Uterus (tissue), 3 donors: ENCODE measurements at regions not wholly inside any gene's neighbourhood (a gene's known extent, or its start where the extent isn't known, plus 50 kb on each side); places are given as distances from the start of the nearest gene placed in this dataset.

Experiments
- DNase-seq, 2 donors: peaks; one replicate each; pipeline ENCODE4 v3.0.0-alpha.2; 2019 to 2020
- H3K27ac ChIP-seq, 2 donors: fragments of 200-600 bp; sonication (generic); 1 replicate in 1 of 2; 2 replicates in 1 of 2; pipeline ENCODE4 v1.5.1; 2016 to 2018
- H3K27me3 ChIP-seq, 2 donors: fragments of 200-600 bp; sonication (generic); one replicate each; pipeline ENCODE4 v1.5.1; 2018 to 2019; ENCODE audit warnings: control low read depth in 1 of 2
- H3K36me3 ChIP-seq, 2 donors: fragments of 200-600 bp; sonication (generic); one replicate each; pipeline ENCODE4 v1.5.1; 2019; ENCODE audit warnings: control low read depth in 1 of 2
- H3K4me1 ChIP-seq, 2 donors: fragments of 200-600 bp; sonication (generic); one replicate each; pipeline ENCODE4 v1.5.1; 2018 to 2019; ENCODE audit warnings: control low read depth in 1 of 2
- H3K4me3 ChIP-seq, 2 donors: fragments of 200-600 bp; sonication (generic); 1 replicate in 1 of 2; 2 replicates in 1 of 2; pipeline ENCODE4 v1.5.1; 2018 to 2019; ENCODE audit warnings: mild to moderate bottlenecking in 1 of 2
- H3K9me3 ChIP-seq, 2 donors: fragments of 200-600 bp; sonication (generic); one replicate each; pipeline ENCODE4 v1.5.1; 2019; ENCODE audit warnings: control low read depth in 1 of 2
- POLR2A ChIP-seq, 2 donors: fragments of 450-650 bp; IDR thresholded peaks; one replicate each; pipeline ENCODE4 v1.6.1; 2016; ENCODE audit warnings: antibody characterized with exemption in 2 of 2, mild to moderate bottlenecking in 1 of 2, moderate library complexity in 1 of 2
- intact Hi-C: fragments of 100-400 bp; cut with DNase I; formaldehyde crosslinking; loops from one replicate; pipeline ENCODE4 v1.15.1; 2023; ENCODE audit warnings: low total_unique reads
- TF ChIP-seq, protein P1 (sequence below), 4 experiments: fragments of 200-600 bp in 2 of 4; fragments of 450-650 bp in 2 of 4; sonication (generic) in 2 of 4; IDR thresholded peaks; one replicate each; pipeline ENCODE4 v1.5.1; 2016 to 2019; ENCODE audit warnings: antibody characterized with exemption in 4 of 4, mild to moderate bottlenecking in 2 of 4, moderate library complexity in 1 of 4
- donor health status: DM: yes; HTN: yes; CAD: no.

DNA sequence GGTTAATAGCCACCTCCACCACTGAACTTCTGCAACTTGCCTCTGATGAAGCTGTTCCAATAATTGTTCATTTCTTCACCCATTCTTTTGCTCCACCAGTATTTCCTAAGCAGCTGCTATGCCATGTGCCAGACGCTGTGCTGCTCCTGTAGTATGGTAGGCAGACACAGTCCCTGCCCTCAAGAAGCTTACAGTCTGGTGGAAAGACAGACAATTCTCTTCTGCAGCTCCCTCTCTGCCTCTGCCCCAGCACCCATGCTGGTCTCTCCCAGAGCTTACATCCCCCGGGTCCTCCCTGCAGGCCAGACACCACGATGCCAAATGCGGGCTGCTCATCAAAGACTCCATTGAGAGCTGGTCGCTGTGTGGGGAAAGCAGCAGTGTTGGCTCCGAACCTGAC, 111.6 kb upstream of the ESRRB start:
- H3K27ac ChIP-seq, result no peak overlapping the region
- no peaks in the 10 kb centered on the region for H3K4me1 ChIP-seq
- no peak for DNase-seq
- no peak for TF ChIP-seq POLR2A (IDR thresholded peaks at IDR 0.05)
- TF ChIP-seq, protein P1, sequence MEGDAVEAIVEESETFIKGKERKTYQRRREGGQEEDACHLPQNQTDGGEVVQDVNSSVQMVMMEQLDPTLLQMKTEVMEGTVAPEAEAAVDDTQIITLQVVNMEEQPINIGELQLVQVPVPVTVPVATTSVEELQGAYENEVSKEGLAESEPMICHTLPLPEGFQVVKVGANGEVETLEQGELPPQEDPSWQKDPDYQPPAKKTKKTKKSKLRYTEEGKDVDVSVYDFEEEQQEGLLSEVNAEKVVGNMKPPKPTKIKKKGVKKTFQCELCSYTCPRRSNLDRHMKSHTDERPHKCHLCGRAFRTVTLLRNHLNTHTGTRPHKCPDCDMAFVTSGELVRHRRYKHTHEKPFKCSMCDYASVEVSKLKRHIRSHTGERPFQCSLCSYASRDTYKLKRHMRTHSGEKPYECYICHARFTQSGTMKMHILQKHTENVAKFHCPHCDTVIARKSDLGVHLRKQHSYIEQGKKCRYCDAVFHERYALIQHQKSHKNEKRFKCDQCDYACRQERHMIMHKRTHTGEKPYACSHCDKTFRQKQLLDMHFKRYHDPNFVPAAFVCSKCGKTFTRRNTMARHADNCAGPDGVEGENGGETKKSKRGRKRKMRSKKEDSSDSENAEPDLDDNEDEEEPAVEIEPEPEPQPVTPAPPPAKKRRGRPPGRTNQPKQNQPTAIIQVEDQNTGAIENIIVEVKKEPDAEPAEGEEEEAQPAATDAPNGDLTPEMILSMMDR (IDR thresholded peaks at IDR 0.05), result no peak
- no peaks in the 10 kb centered on the region for H3K27me3 ChIP-seq
- no peaks in the 10 kb centered on the region for H3K9me3 ChIP-seq
- intact Hi-C loops, result no loop called here
- no peaks in the 10 kb centered on the region for H3K36me3 ChIP-seq
- H3K4me3 ChIP-seq, result no peak overlapping the region

DNA sequence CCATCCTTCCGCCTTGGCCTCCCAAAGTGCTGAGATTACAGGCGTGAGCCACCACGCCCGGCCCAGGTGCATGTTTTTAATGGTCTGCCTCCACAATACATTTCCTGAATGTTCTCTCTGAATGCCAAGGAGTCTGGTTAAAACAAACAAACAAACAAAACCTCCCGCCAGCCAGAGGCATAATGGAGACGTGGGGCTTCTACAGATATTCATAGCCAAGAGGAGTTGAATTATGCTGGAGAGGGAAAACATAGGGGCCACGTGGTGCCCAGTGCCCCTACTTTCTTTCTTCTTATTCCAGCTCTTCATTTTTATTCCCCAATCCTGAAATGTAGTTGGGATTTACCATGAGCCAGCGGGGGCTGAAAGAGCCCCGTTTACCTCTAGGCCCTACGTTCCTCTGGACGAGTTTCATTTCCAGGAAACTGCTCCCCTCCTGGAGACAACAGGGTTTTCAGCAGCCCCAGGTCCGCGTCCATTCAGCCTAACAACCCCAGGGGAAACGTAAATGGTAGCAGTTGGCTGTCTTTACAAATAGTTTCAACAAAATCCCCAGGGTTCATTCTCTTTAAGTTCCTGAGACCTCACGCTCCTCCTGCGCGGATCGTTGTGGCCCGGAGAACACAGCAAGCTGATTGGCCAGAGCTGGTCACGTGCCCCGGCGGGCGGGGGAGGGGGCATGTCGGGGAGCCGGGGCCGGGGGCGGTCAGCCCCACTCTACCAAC, 108.5 kb upstream of the ESRRB start:
- TF ChIP-seq POLR2A (IDR thresholded peaks at IDR 0.05), result no peak
- TF ChIP-seq, protein P1 (IDR thresholded peaks at IDR 0.05), result no peak
- Histone ChIP-seq H3K36me3 (no peaks in the 10 kb centered on the region), H3K4me1 (no peaks in the 10 kb centered on the region), H3K27me3 (no peaks in the 10 kb centered on the region), H3K27ac (peak overlapping the region in 1 of 2 donors; percentile 61), H3K9me3 (no peaks in the 10 kb centered on the region), H3K4me3 (peak overlapping the region; percentile 34 to 41)
- peak; percentile 29 to 73 for DNase-seq
- intact Hi-C loops, result no loop called here

DNA sequence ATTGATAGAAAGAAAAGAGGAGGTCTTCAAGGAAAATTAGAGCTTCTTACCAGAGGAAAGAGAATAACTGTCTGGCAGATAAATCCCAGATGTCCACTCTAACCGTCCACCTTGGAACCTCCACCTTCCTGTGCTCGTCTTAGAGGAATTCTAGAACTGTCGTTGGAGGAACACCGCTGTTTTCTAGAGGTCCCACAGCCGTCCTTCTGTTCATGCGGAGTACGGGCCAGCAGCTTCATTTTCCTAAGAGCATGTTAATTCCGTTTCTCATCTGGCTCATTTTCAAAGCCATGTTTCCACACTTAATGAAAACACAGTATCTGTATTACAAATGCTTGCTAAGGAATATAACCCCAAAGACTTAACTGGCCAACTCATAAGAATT, 107.9 kb upstream of the ESRRB start:
- Histone ChIP-seq H3K27ac (peak overlapping the region in 1 of 2 donors; percentile 61), H3K27me3 (no peaks in the 10 kb centered on the region), H3K4me1 (no peaks in the 10 kb centered on the region), H3K4me3 (peak overlapping the region; percentile 34 to 41), H3K36me3 (no peaks in the 10 kb centered on the region), H3K9me3 (no peaks in the 10 kb centered on the region)
- TF ChIP-seq POLR2A (IDR thresholded peaks at IDR 0.05), result no peak
- TF ChIP-seq, protein P1 (IDR thresholded peaks at IDR 0.05), result no peak
- intact Hi-C loops, result no loop called here
- DNase-seq, result no peak

DNA sequence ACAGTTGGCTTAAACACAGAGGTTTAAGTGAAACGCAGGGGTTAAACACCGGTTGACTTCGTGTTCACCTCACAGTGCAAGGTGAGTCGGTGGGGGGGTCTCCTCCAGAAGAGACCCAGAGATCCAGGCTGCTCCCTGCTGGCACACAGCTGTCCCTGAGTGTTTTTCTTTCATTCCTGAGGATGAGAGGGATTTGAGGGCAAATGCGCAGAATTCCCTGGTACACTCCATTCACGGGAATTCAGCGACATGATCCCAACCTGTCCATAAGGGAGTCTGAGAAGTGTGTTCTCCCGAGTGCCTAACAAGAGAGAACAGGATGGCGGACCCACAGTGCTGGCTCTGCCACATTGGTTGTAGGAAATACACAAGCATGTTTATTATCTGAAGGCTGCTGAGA, 107.2 kb upstream of the ESRRB start:
- Histone ChIP-seq H3K4me3 (no peak overlapping the region), H3K27me3 (no peaks in the 10 kb centered on the region), H3K9me3 (no peaks in the 10 kb centered on the region), H3K4me1 (no peaks in the 10 kb centered on the region), H3K27ac (no peak overlapping the region), H3K36me3 (no peaks in the 10 kb centered on the region)
- no peak for DNase-seq
- no peak for TF ChIP-seq POLR2A (IDR thresholded peaks at IDR 0.05)
- TF ChIP-seq, protein P1 (IDR thresholded peaks at IDR 0.05), result no peak
- intact Hi-C loops, result no loop called here

DNA sequence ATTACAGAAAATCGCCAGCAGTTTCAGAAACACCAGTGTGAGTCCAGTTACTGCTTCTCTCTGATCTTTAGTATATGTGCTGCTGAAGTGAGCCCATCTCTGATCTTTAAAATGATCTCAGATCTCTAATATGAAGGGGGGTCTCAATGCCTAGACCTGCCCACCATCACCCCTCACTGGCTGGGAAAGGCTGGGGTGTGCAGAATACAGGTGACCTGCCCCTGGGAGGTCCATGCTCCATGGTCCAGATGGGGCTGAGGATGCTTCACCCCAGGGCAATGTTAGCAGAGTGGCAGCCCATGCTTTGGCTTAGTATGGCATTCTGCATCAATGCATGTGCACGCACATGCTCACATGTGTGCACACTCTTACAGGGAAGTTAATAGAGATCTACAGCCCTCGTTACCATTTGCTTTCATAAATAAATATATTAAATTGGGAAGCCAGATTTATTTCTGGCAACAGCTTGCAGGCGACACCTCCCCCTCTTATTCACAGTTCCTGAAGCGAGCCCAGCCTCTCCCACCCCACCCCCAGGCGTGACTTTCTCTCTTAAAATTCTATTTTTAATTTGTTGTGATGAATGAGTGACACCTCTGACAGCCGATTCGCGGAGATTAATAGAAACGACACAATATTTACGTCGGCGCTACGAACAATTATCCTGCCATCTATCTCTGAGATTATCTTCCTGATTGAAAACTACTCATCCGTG, 104.7 kb upstream of the ESRRB start:
- intact Hi-C loops, result no loop called here

More for the DNA sequence above, 104.7 kb upstream of the ESRRB start:
- no peaks in the 10 kb centered on the region for H3K36me3 ChIP-seq
- no peaks in the 10 kb centered on the region for H3K27me3 ChIP-seq
- no peaks in the 10 kb centered on the region for H3K4me1 ChIP-seq
- no peak overlapping the region for H3K27ac ChIP-seq
- no peaks in the 10 kb centered on the region for H3K9me3 ChIP-seq
- TF ChIP-seq, protein P1 (IDR thresholded peaks at IDR 0.05), result no peak
- TF ChIP-seq POLR2A (IDR thresholded peaks at IDR 0.05), result no peak
- DNase-seq, result no peak
- H3K4me3 ChIP-seq, result no peak overlapping the region
